IPS-20b (cell line): ENCODE measurements at regions not wholly inside any gene's neighbourhood (a gene's known extent, or its start where the extent isn't known, plus 50 kb on each side); places are given as distances from the start of the nearest gene placed in this dataset.

Source experiments
- H3K27ac ChIP-seq: one replicate; pipeline ENCODE4 v1.5.1; 2013; ENCODE audit warnings: low read length
- H3K27me3 ChIP-seq: 2 replicates; pipeline ENCODE4 v1.6.1; 2013; ENCODE audit warnings: mild to moderate bottlenecking, low read length, inconsistent platforms; ENCODE audit not compliant: insufficient read depth
- H3K36me3 ChIP-seq: 2 replicates; pipeline ENCODE4 v1.6.1; 2013; ENCODE audit warnings: low read depth, mild to moderate bottlenecking, inconsistent platforms, low read length, moderate library complexity; ENCODE audit not compliant: insufficient read depth
- H3K4me1 ChIP-seq: 2 replicates; pipeline ENCODE4 v1.6.1; 2013; ENCODE audit warnings: mild to moderate bottlenecking, control low read depth, inconsistent platforms, low read length, moderate library complexity; ENCODE audit not compliant: insufficient read depth
- H3K4me3 ChIP-seq: 2 replicates; pipeline ENCODE4 v1.5.1; 2013; ENCODE audit warnings: mild to moderate bottlenecking, low read length, inconsistent platforms
- H3K9ac ChIP-seq: 2 replicates; pipeline ENCODE4 v1.6.1; 2013; ENCODE audit warnings: low read depth, mild to moderate bottlenecking, inconsistent platforms, low read length, moderate library complexity
- H3K9me3 ChIP-seq: 2 replicates; pipeline ENCODE4 v1.6.1; 2013; ENCODE audit warnings: mild to moderate bottlenecking, low read depth, low read length, inconsistent platforms; ENCODE audit not compliant: insufficient read depth

DNA sequence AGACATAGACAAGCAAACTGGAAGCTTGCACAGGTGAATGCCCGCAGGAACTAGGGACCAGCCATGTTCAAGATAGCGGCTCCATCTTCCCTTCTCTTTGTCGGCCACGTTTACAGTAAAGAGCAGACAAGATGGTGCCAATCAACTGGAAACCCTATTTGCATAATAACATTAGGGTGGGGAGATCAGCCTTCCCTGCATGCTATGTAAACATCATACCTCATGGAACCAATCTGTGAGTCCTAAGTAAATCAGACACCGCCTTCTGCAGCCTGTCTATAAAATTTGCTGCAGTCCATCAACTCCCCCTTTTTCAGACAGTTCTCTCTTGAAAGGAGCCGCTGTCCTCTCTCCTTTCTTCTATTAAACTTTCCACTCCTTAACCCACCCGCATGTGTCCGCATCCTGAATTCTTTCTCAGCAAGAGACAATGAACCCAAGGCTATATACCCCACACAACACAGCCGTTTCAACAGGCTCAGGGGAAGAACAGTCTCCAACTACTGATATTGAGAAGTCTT, 384.4 kb downstream of the EIPR1 start:
- Histone ChIP-seq H3K36me3 (no peaks in the 10 kb centered on the region), H3K4me3 (no peak overlapping the region), H3K27ac (no peak overlapping the region), H3K9ac (no peak overlapping the region), H3K4me1 (no peaks in the 10 kb centered on the region), H3K9me3 (peaks cover 3% of the 10 kb centered on the region), H3K27me3 (no peaks in the 10 kb centered on the region)

- Histone ChIP-seq H3K27ac (no peak overlapping the region), H3K4me3 (no peak overlapping the region), H3K27me3 (no peaks in the 10 kb centered on the region), H3K4me1 (no peaks in the 10 kb centered on the region), H3K36me3 (no peaks in the 10 kb centered on the region), H3K9ac (no peak overlapping the region), H3K9me3 (peaks cover 3% of the 10 kb centered on the region)
Observed at GRCh38 chr2:2992634-2993033, 385.0 kb downstream of the EIPR1 start.

GRCh38 chr2:2985020-2985419, 392.6 kb downstream of the EIPR1 start:
- Histone ChIP-seq H3K9me3 (peaks cover 3% of the 10 kb centered on the region), H3K4me3 (no peak overlapping the region), H3K36me3 (no peaks in the 10 kb centered on the region), H3K9ac (no peak overlapping the region), H3K27ac (no peak overlapping the region), H3K27me3 (no peaks in the 10 kb centered on the region), H3K4me1 (no peaks in the 10 kb centered on the region)

DNA sequence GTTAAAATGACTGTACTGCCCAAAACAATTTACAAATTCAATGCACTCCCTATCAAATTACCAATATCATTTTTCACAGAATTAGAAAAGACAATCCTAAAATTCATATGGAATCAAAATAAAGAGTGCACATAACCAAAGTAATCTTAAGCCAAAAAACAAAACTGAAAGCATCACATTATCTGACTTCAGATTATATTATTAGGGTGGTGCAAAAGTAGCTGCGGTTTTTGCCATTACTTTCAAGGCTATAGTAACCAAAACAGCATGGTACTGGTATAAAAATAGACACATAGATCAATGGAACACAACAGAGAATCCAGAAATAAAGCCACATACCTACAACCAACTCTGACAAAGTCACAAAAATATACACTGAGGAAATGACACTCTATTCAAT, 396.6 kb downstream of the EIPR1 start:
- H3K9ac ChIP-seq, result no peak overlapping the region
- no peak overlapping the region for H3K4me3 ChIP-seq

DNA sequence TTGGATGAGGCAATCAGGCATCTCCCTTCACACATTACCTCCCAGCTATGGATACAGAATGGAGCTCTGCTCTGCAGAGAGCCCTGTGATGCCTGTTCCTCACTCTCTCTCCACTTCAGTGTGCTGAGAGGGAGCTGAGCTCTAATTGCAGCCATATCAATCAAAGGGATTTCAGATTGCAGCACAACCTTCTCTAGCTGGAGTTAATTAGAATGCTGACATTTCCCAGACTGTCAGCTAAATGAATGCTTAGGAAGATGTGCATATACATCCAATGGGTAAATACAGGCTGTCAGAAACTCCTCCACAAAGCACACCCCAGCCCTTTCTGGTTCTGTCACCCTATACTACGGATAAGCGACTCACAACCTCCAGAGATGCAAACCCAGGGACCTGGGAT, 402.6 kb downstream of the EIPR1 start:
- no peaks in the 10 kb centered on the region for H3K4me1 ChIP-seq
- no peak overlapping the region for H3K4me3 ChIP-seq
- no peak overlapping the region for H3K27ac ChIP-seq
- no peaks in the 10 kb centered on the region; the same call in 1 of the 2 replicates for H3K9me3 ChIP-seq
- H3K27me3 ChIP-seq, result no peaks in the 10 kb centered on the region
- H3K36me3 ChIP-seq, result no peaks in the 10 kb centered on the region
- H3K9ac ChIP-seq, result no peak overlapping the region

More for the DNA sequence above, 396.6 kb downstream of the EIPR1 start:
- H3K9me3 ChIP-seq, result no peaks in the 10 kb centered on the region
- H3K36me3 ChIP-seq, result no peaks in the 10 kb centered on the region
- H3K27ac ChIP-seq, result no peak overlapping the region
- H3K4me1 ChIP-seq, result no peaks in the 10 kb centered on the region
- no peaks in the 10 kb centered on the region for H3K27me3 ChIP-seq

DNA sequence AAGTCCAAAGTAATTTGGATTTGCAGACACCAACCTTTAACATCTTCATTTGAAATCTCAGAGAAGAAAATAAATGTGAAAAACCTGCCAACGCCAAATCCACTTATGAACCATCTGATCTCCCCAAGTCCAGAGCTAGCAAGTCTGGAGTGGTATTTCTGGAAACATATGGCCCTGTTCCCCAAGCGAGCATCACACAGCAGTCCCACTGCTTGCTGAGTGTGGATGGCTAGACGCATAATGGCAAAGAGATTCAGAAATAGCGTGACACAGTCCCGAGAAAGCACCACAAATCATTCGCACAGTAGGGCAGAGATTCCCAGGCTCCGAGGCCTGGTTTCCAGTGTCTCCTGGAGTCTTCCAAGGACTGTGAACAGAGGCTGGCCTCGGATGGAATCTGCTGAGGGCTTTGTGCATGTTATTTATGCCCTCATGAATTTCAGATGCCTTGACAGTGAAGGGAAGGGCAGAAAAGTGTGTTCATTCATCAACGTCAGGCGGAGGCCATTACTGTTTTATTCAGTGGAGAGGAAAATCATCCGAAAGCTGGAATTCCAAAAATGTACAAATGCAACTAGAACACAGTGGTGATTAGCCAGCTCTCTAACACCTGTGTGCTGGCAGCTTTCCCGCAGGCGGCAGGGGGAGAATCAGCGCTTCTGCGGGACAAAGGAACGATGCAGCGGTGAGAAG, 417.0 kb downstream of the EIPR1 start:
- Histone ChIP-seq H3K27ac (no peak overlapping the region), H3K9ac (no peak overlapping the region), H3K36me3 (no peaks in the 10 kb centered on the region), H3K27me3 (no peaks in the 10 kb centered on the region), H3K9me3 (peaks cover 3% of the 10 kb centered on the region; the same call in 1 of the 2 replicates), H3K4me1 (no peaks in the 10 kb centered on the region), H3K4me3 (no peak overlapping the region)

DNA sequence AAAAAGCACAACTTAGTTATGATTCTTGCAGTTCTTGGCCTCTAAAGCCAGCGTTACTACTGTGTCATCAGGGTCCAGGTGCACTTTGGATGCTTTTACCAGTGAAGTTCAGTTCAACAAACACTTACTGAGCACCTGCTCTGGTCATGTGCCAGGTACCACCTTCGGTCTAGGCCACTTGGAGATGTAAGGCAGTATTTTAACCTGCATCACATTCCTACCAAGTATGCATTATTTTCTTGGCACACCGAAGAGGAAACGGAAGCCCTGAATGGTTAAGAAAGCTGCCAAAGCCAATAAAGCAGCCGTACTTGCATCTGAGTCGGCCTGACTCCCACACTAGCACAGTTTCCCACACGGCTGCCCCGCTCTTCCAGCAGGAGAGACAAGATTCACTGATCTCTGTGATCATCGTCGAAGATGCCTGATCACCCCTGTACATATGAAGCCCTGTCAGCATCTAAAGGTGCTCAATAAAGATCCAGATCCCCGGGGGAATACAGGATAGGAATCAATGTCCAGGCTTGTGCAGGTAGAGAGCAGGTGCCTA, 427.1 kb downstream of the EIPR1 start:
- Histone ChIP-seq H3K4me3 (no peak overlapping the region), H3K9ac (no peak overlapping the region), H3K36me3 (no peaks in the 10 kb centered on the region), H3K4me1 (no peaks in the 10 kb centered on the region), H3K27ac (no peak overlapping the region), H3K9me3 (no peaks in the 10 kb centered on the region), H3K27me3 (no peaks in the 10 kb centered on the region)

- no peak overlapping the region for H3K9ac ChIP-seq
- H3K4me1 ChIP-seq, result no peaks in the 10 kb centered on the region
- no peaks in the 10 kb centered on the region for H3K27me3 ChIP-seq
- no peaks in the 10 kb centered on the region for H3K36me3 ChIP-seq
- H3K4me3 ChIP-seq, result no peak overlapping the region
- no peak overlapping the region for H3K27ac ChIP-seq
- no peaks in the 10 kb centered on the region for H3K9me3 ChIP-seq
Observed at GRCh38 chr2:2947406-2947805, 430.2 kb downstream of the EIPR1 start.

DNA sequence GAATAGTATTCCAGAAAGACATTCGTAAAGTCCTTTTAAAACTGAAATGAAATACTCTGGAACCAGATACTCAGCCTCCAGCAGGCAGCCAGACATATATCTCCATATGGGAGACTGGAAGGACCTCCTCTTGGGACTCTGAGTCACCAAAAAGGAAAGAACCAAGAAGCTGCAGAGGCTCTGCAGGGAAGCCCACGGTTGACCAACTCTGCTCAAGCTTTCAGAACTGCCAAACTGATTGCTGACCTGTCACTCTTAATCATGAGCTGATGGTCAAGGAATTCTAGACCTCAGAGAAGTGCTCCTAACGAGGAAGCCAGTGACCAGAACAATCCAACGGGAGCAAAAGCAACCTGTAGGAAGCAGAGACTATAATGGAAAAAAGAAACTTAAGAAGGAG, 434.7 kb downstream of the EIPR1 start:
- Histone ChIP-seq H3K4me1 (no peaks in the 10 kb centered on the region), H3K27ac (no peak overlapping the region), H3K36me3 (no peaks in the 10 kb centered on the region), H3K27me3 (no peaks in the 10 kb centered on the region), H3K9ac (no peak overlapping the region), H3K4me3 (no peak overlapping the region), H3K9me3 (no peaks in the 10 kb centered on the region)

GRCh38 chr2:2942225-2942624, 435.4 kb downstream of the EIPR1 start:
- H3K27me3 ChIP-seq, result no peaks in the 10 kb centered on the region
- no peaks in the 10 kb centered on the region for H3K36me3 ChIP-seq
- H3K9ac ChIP-seq, result no peak overlapping the region
- H3K4me3 ChIP-seq, result no peak overlapping the region
- H3K27ac ChIP-seq, result no peak overlapping the region
- H3K4me1 ChIP-seq, result no peaks in the 10 kb centered on the region
- no peaks in the 10 kb centered on the region for H3K9me3 ChIP-seq

DNA sequence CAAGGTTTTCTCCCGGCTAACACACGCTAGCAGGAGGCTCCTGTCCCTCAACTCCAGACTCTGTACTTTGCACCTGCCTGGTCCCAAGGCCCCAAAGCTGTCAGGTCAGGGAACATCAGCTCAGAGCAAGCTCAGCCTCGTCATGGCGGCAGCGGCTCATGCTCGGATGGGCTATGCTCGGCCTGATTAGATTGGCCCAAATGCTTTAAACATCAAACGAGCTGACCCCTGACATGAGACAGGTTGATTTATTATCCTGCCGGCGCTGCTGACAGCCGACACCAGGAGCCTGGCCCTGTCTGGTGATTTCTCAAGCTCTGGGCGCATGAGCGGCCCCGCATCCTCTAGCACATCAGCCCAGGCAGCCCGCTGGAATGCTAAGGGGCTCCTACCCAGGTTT, 436.4 kb downstream of the EIPR1 start:
- H3K9ac ChIP-seq, result no peak overlapping the region
- H3K4me3 ChIP-seq, result no peak overlapping the region
- no peaks in the 10 kb centered on the region for H3K4me1 ChIP-seq

DNA sequence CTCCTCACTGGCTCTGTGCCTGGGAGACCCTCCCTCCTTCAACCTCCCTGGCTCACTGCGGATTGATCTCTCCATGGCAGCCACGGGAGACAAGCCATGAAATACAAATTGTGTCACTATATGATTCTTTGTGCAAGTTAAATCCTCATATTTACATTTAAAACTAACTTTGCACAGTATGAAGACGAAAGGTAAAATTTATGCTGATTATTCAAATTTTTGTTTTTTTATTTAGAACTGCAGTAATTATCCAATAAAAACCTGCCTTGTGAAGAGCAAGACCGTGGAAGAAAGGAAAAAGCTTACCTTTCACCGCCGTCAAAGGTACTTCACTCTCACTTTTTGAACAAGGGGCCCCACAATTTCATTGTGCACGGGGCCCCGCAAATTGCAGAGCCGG, 436.9 kb downstream of the EIPR1 start:
- Histone ChIP-seq H3K9ac (no peak overlapping the region), H3K36me3 (no peaks in the 10 kb centered on the region), H3K27ac (no peak overlapping the region), H3K4me3 (no peak overlapping the region), H3K9me3 (no peaks in the 10 kb centered on the region), H3K27me3 (no peaks in the 10 kb centered on the region), H3K4me1 (no peaks in the 10 kb centered on the region)

More for the DNA sequence above, 436.4 kb downstream of the EIPR1 start:
- Histone ChIP-seq H3K27ac (no peak overlapping the region), H3K27me3 (no peaks in the 10 kb centered on the region), H3K36me3 (no peaks in the 10 kb centered on the region), H3K9me3 (no peaks in the 10 kb centered on the region)
